Osteocyte (in vitro differentiated cells): ENCODE measurements at regions not wholly inside any gene's neighbourhood (a gene's known extent, or its start where the extent isn't known, plus 50 kb on each side); places are given as distances from the start of the nearest gene placed in this dataset.
"Not testable (repeated sequence)": the region's sequence is repeated elsewhere in the genome, so short reads cannot be mapped to it uniquely, and the experiment has no call there.

ENCODE experiments used
- DNase-seq: peaks from one replicate; pipeline ENCODE4 v3.0.0; 2021; ENCODE audit warnings: mixed read lengths; ENCODE audit not compliant: unreplicated experiment; ENCODE audit errors: extremely low spot score
- H3K27ac Mint-ChIP-seq: one replicate; pipeline ENCODE4 v1.8.0; 2021; ENCODE audit warnings: mild to moderate bottlenecking, mixed read lengths; ENCODE audit not compliant: unreplicated experiment
- H3K27me3 Mint-ChIP-seq: one replicate; pipeline ENCODE4 v1.8.0; 2021; ENCODE audit warnings: mixed read lengths; ENCODE audit not compliant: unreplicated experiment
- H3K36me3 Mint-ChIP-seq: one replicate; pipeline ENCODE4 v1.8.0; 2021; ENCODE audit warnings: mixed read lengths; ENCODE audit not compliant: unreplicated experiment
- H3K4me1 Mint-ChIP-seq: one replicate; pipeline ENCODE4 v1.8.0; 2021; ENCODE audit warnings: mixed read lengths; ENCODE audit not compliant: unreplicated experiment
- H3K4me3 Mint-ChIP-seq: one replicate; pipeline ENCODE4 v1.8.0; 2021; ENCODE audit warnings: mild to moderate bottlenecking, moderate library complexity, mixed read lengths; ENCODE audit not compliant: unreplicated experiment
- H3K9me3 Mint-ChIP-seq: one replicate; pipeline ENCODE4 v1.8.0; 2021; ENCODE audit warnings: mixed read lengths; ENCODE audit not compliant: unreplicated experiment
- TF ChIP-seq, protein P1 (sequence below): fragments of 200-600 bp; sonication (generic); IDR thresholded peaks from 2 replicates; pipeline ENCODE4 v1.5.0; 2021; ENCODE audit warnings: antibody characterized with exemption, mild to moderate bottlenecking, moderate library complexity

DNA sequence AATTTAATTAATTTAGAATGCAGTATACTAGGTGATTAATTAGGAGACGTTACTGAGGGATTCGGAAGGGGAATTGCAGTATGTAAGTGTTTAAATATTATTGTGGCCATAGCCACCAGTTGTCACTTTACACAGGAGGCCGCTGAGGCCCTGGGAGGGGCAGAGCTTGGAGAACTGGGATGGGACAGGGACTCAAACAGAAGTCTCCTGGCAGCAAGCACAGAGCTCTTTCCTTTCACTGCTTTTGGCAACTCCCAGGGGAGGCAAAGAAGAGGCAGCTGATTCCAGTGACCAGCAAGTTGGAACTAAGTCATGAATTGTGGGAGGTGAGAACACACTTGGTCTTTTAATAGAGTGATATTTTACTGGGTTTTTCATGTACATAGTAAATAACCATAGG, 248.6 kb downstream of the RPLP1 start:
- no peak for DNase-seq
- peaks cover 7% of the 10 kb centered on the region for H3K4me1 Mint-ChIP-seq
- H3K27me3 Mint-ChIP-seq, result peaks cover 5% of the 10 kb centered on the region
- no peak overlapping the region for H3K4me3 Mint-ChIP-seq
- H3K27ac Mint-ChIP-seq, result no peak overlapping the region
- no peaks in the 10 kb centered on the region for H3K9me3 Mint-ChIP-seq
- TF ChIP-seq, protein P1, sequence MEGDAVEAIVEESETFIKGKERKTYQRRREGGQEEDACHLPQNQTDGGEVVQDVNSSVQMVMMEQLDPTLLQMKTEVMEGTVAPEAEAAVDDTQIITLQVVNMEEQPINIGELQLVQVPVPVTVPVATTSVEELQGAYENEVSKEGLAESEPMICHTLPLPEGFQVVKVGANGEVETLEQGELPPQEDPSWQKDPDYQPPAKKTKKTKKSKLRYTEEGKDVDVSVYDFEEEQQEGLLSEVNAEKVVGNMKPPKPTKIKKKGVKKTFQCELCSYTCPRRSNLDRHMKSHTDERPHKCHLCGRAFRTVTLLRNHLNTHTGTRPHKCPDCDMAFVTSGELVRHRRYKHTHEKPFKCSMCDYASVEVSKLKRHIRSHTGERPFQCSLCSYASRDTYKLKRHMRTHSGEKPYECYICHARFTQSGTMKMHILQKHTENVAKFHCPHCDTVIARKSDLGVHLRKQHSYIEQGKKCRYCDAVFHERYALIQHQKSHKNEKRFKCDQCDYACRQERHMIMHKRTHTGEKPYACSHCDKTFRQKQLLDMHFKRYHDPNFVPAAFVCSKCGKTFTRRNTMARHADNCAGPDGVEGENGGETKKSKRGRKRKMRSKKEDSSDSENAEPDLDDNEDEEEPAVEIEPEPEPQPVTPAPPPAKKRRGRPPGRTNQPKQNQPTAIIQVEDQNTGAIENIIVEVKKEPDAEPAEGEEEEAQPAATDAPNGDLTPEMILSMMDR, result no peak
- no peaks in the 10 kb centered on the region for H3K36me3 Mint-ChIP-seq

DNA sequence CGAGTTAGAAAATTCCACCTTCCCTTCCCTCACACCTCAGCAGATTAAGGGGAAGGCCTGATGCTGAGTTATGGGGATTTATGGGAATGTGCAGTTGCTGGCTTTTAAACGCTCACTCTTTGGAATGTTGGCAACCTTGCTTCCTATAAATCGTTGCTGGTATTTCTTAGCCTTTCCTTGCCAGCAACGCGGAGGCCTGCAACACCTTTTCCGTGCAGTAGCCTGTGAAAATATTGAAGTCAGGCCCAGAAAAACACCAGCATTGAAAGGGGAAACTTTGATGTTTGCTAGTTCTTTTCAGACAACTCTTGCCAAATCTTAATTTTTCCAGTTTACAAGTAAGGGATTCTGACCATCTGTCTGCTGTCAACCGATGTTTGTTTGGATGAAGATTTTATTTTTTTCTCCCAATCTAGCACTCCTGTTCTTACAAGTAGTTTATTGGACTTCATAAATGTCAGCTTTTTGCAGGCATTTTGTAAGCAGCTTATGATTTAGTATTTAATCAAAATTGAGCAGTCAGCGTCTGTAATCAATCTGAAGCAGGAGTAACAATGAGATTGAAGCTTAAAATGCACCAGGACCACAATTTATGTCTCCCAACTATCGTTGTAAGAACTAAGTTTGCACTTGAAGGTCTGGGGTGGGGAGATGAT, 251.0 kb downstream of the RPLP1 start:
- H3K36me3 Mint-ChIP-seq, result peaks cover 5% of the 10 kb centered on the region
- H3K4me3 Mint-ChIP-seq, result no peak overlapping the region
- H3K9me3 Mint-ChIP-seq, result peaks cover 7% of the 10 kb centered on the region
- no peak overlapping the region for H3K27ac Mint-ChIP-seq
- H3K4me1 Mint-ChIP-seq, result peaks cover 7% of the 10 kb centered on the region
- H3K27me3 Mint-ChIP-seq, result no peaks in the 10 kb centered on the region
- TF ChIP-seq, protein P1, result no peak
- no peak for DNase-seq

DNA sequence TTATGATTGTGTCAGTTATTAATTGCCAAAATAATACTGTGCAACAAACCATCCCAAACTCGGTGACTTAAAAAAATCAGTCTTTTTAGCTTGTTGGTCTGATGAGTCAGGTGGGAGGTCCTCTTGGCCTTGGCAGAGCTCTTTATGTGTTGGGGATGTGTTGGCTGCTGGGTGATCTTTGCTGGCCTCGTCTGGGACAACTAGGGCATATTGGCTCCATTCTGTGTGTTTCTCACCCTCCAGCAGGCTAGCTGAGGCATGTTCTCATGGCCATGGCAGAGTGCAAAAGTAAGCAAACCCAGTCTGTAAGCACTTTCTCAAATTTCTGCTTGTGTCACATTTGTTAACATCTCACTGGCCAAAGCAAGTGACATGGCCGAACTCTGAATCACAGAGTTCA, 251.6 kb downstream of the RPLP1 start:
- H3K27me3 Mint-ChIP-seq, result no peaks in the 10 kb centered on the region
- H3K4me3 Mint-ChIP-seq, result no peak overlapping the region
- H3K9me3 Mint-ChIP-seq, result peaks cover 7% of the 10 kb centered on the region
- peaks cover 7% of the 10 kb centered on the region for H3K4me1 Mint-ChIP-seq
- TF ChIP-seq, protein P1, result no peak
- H3K36me3 Mint-ChIP-seq, result peaks cover 5% of the 10 kb centered on the region
- DNase-seq, result no peak
- H3K27ac Mint-ChIP-seq, result no peak overlapping the region

DNA sequence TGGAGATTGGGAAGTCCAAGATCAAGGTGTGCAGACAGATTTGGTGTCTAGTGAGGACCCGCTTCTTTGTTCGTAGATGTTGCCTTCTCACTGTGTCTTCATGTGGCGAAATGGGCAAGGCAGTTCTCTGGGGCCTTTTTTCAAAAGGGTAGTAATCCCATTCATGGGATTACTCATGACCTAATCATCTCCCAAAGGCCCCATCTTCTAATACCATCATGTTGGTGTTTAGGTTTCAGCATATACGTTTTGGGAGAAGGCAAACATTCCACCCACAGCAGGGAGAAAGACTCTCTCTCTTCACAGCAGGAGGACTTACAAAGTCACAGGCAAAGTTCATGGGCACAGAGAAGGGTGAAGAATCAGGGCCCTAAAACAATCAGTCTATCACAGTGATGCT, 252.1 kb downstream of the RPLP1 start:
- H3K4me3 Mint-ChIP-seq, result no peak overlapping the region
- H3K4me1 Mint-ChIP-seq, result peaks cover 7% of the 10 kb centered on the region
- H3K36me3 Mint-ChIP-seq, result peaks cover 5% of the 10 kb centered on the region
- H3K27me3 Mint-ChIP-seq, result peaks cover 3% of the 10 kb centered on the region
- H3K9me3 Mint-ChIP-seq, result peaks cover 7% of the 10 kb centered on the region
- TF ChIP-seq, protein P1, result no peak
- no peak overlapping the region for H3K27ac Mint-ChIP-seq
- no peak for DNase-seq

DNA sequence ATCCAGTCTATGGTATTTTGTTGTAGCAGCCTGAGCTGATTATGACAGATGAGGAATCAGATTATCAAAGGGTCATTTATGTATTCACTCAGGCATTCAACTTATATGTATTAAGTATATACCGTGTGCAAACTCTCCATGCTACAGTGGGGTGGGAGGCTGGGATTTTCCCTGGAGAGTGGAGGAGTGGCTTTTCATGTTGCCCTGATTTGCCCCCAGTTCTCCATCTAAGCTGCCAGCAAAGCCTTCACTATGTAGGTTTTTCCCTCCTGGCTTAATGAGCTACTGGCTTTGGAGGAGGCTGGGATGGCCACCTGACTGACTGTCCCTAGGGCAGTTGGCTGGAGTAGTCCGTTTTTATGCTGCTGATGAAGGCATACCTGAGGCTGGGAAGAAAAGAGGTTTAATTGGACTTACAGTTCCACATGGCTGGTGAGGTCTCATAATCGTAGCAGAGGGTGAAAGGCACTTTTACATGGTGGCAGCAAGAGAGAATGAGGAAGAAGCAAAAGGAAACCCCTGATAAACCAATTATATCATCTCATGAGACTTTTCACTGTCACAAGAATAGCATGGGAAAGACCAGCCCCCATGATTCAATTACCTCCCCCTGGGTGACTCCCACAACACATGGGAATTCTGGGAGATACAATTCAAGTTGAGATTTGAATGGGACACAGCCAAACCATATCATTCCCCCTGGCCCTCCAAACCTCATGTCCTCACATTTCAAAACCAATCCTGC, 253.9 kb downstream of the RPLP1 start:
- H3K4me3 Mint-ChIP-seq, result no peak overlapping the region
- peaks cover 5% of the 10 kb centered on the region for H3K36me3 Mint-ChIP-seq
- peaks cover 7% of the 10 kb centered on the region for H3K4me1 Mint-ChIP-seq
- peaks cover 7% of the 10 kb centered on the region for H3K9me3 Mint-ChIP-seq
- peaks cover 11% of the 10 kb centered on the region for H3K27me3 Mint-ChIP-seq
- H3K27ac Mint-ChIP-seq, result no peak overlapping the region
- TF ChIP-seq, protein P1, result no peak
- DNase-seq, result no peak

DNA sequence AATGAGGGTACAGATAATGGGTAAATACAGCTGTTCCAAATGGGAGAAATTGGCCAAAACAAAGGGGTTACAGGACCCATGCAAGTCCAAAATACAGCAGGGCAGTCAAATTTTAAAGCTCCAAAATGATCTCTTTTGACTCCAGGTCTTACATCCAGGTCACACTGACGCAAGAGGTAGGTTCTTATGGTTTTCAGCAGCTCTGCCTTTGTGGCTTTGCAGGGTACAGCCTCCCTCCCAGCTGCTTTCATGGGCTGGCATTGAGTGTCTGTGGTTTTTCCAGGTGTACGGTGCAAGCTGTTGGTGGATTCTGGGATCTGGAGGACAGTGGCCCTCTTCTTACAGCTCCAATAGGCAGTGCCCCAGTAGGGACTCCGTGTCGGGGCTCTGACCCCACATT, 254.6 kb downstream of the RPLP1 start:
- DNase-seq, H3K9me3 Mint-ChIP-seq, H3K4me3 Mint-ChIP-seq, H3K36me3 Mint-ChIP-seq, H3K27ac Mint-ChIP-seq, H3K4me1 Mint-ChIP-seq: not testable (repeated sequence)
- H3K27me3 Mint-ChIP-seq, result peaks cover 11% of the 10 kb centered on the region

DNA sequence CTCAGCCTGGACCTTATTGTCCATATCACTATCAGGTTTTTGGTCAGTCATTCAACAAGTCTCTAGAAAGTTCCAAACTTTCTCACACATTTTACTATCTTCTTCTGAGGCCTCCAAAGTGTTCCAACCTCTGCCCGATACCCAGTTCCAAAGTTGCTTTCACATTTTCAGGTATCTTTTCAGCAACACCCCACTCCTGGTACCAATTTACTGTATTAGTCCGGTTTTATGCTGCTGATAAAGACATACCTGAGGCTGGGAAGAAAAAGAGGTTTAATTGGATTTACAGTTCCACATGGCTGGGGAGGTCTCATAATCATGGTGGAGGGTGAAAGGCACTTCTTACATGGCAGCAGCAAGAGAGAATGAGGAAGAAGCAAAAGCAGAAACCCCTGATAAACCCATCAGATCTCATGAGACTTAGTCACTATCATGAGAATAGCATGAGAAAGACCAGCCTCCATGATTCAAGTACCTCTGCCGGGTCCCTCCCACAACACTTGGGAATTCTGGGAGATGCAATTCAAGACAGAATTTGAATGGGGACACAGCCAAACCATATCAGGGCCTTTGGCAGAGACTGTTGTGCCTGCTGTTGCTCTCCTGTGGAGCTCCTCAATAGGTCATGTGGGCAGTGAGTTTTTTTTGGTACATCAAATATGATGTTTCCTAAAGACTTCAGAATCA, 256.0 kb downstream of the RPLP1 start:
- not testable (repeated sequence) for H3K4me1 Mint-ChIP-seq, H3K36me3 Mint-ChIP-seq
- H3K27me3 Mint-ChIP-seq, result peaks cover 20% of the 10 kb centered on the region

More for the DNA sequence above, 256.0 kb downstream of the RPLP1 start:
- DNase-seq, H3K9me3 Mint-ChIP-seq, H3K4me3 Mint-ChIP-seq, H3K27ac Mint-ChIP-seq: not testable (repeated sequence)
